Liver (tissue), 3 donors: ENCODE measurements at regions not wholly inside any gene's neighbourhood (a gene's known extent, or its start where the extent isn't known, plus 50 kb on each side); places are given as distances from the start of the nearest gene placed in this dataset.

Source experiments
- ATF3 ChIP-seq: IDR thresholded peaks from 2 replicates; pipeline ENCODE4 v1.6.1; 2016; ENCODE audit warnings: antibody characterized with exemption
- EGR1 ChIP-seq, 2 donors: IDR thresholded peaks; 2 replicates each; pipeline ENCODE4 v1.6.1; 2016 to 2018; ENCODE audit warnings: antibody characterized with exemption in 2 of 2, low read depth in 2 of 2
- FOXA2 ChIP-seq: IDR thresholded peaks from 2 replicates; pipeline ENCODE4 v1.6.1; 2016; ENCODE audit warnings: antibody characterized with exemption
- HNF4G ChIP-seq: IDR thresholded peaks from 2 replicates; pipeline ENCODE4 v1.6.1; 2016; ENCODE audit warnings: antibody characterized with exemption
- JUND ChIP-seq, 2 donors: IDR thresholded peaks; 2 replicates each; pipeline ENCODE4 v1.6.1; 2016; ENCODE audit warnings: antibody characterized with exemption in 2 of 2
- MAX ChIP-seq: IDR thresholded peaks from 2 replicates; pipeline ENCODE4 v1.6.1; 2016; ENCODE audit warnings: antibody characterized with exemption
- RAD21 ChIP-seq, 2 donors: IDR thresholded peaks; 2 replicates each; pipeline ENCODE4 v1.6.1; 2016; ENCODE audit warnings: antibody characterized with exemption in 2 of 2, mild to moderate bottlenecking in 2 of 2
- REST ChIP-seq: IDR thresholded peaks from 2 replicates; pipeline ENCODE4 v1.6.1; 2016; ENCODE audit warnings: antibody characterized with exemption, mild to moderate bottlenecking
- TAF1 ChIP-seq: conservative IDR thresholded peaks from 2 replicates; pipeline ENCODE4 v1.6.1; 2016; ENCODE audit warnings: antibody characterized with exemption, mild to moderate bottlenecking
- YY1 ChIP-seq: IDR thresholded peaks from 2 replicates; pipeline ENCODE4 v1.6.1; 2016; ENCODE audit warnings: antibody characterized with exemption, mild to moderate bottlenecking
- TF ChIP-seq, protein P1 (sequence below): fragments of 150-350 bp; IDR thresholded peaks from 2 replicates; pipeline ENCODE4 v1.5.1; 2017; ENCODE audit warnings: improper control_type of control experiment, low read depth, low read length; ENCODE audit not compliant: missing input control
- donor health status: healthy.
- donor health status: healthy.

GRCh38 chr16:7185165-7185564 lies 147.5 kb upstream of the RBFOX1 start:
- TF ChIP-seq, protein P1, sequence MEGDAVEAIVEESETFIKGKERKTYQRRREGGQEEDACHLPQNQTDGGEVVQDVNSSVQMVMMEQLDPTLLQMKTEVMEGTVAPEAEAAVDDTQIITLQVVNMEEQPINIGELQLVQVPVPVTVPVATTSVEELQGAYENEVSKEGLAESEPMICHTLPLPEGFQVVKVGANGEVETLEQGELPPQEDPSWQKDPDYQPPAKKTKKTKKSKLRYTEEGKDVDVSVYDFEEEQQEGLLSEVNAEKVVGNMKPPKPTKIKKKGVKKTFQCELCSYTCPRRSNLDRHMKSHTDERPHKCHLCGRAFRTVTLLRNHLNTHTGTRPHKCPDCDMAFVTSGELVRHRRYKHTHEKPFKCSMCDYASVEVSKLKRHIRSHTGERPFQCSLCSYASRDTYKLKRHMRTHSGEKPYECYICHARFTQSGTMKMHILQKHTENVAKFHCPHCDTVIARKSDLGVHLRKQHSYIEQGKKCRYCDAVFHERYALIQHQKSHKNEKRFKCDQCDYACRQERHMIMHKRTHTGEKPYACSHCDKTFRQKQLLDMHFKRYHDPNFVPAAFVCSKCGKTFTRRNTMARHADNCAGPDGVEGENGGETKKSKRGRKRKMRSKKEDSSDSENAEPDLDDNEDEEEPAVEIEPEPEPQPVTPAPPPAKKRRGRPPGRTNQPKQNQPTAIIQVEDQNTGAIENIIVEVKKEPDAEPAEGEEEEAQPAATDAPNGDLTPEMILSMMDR: no peak
- TF ChIP-seq REST (no peak), JUND (IDR thresholded peaks at IDR 0.05) (no peak), ATF3 (no peak), MAX (no peak), EGR1 (IDR thresholded peaks at IDR 0.05; ENCODE audit: low read depth in 2 of 2) (no peak), TAF1 (no peak), YY1 (no peak), HNF4G (no peak), RAD21 (IDR thresholded peaks at IDR 0.05) (no peak), FOXA2 (no peak)
